ENCODE measurements at regions not wholly inside any gene's neighbourhood (a gene's known extent, or its start where the extent isn't known, plus 50 kb on each side); places are given as distances from the start of the nearest gene placed in this dataset.
"Not testable (repeated sequence)": the region's sequence is repeated elsewhere in the genome, so short reads cannot be mapped to it uniquely, and the experiment has no call there.

GRCh38 chr12:73221836-73222235, 949.7 kb downstream of the TRHDE start:
- no peak for DNase-seq

DNA sequence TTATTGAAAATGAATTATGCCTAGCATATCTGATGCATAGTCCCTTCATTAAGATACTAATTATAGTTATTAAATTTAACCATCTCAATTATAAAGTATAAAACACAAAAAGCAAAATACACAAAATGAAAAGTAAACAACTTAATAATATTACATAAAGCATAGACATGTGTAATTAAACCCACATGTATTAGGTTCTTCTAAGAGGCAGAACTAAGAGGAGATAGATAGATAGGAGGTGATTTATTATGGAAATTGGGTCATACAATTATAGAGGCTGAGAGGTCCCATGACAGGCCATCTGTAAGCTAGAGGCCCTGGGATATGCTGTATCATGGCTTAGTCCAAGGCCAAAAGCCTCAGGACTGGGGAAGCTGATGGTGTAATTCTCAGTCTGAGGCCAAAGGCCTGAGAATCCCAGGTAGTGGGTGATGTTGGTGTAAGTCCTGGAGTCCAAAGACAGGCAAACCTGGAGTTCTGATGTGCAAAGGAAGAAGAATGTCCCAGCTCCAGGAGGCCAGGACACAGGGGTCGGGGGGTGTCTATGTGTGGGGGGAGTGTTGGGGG, 953.3 kb downstream of the TRHDE start:
- no peak for DNase-seq

DNA sequence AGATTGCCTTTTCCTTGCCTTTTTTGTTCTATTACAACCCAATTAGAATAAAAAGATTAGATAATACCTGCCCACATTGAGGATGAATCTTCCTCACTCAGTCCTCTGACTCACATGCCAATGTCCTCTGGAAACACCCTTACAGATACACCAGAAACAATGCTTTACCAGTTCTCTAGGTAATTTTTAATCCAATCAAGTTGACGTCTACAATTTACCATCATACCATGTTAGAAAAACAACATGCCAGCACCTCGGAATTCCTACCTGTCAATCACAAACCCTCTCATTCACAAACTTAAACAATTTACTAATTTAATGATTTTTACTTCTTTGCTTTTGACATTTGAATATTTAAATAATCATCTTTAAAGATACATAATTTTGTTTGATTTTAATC, 953.8 kb downstream of the TRHDE start:
- no peak for DNase-seq

DNA sequence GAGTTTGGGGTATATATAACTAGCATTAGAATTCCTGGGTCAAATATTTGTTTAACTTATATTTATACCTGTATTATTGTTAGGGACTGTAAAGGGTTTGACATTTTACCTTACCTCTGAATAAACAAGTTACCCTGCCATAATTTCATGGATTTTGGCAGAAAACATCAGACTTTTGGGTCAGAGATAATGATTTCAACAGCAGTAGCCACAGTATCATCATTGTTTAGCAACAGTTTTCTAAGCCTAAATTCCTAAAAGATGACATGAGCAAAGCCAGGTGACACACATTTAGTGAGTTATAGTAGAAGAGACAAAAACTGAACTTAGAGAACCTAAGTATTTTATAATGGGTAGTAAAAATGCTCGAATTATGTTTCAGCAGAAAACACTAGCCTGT, 954.4 kb downstream of the TRHDE start:
- no peak for DNase-seq

DNA sequence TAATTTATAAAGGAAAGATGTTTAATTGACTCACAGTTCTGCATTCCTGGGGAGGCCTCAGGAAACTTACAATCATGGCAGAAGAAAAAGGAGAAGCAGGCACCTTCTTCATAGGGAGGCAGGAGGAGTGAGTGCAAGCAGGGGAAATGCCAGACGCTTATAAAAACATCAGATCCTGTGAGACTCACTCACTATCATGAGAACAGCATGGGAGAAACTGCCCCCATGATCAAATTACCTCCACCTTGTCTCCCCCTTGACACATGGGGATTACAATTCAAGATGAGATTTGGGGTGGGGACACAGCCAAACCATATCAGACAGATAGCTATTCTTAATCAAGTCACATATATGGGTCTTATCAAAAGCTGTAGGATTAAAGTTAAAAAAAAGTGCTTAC, 956.7 kb downstream of the TRHDE start:
- not testable (repeated sequence) for DNase-seq

DNA sequence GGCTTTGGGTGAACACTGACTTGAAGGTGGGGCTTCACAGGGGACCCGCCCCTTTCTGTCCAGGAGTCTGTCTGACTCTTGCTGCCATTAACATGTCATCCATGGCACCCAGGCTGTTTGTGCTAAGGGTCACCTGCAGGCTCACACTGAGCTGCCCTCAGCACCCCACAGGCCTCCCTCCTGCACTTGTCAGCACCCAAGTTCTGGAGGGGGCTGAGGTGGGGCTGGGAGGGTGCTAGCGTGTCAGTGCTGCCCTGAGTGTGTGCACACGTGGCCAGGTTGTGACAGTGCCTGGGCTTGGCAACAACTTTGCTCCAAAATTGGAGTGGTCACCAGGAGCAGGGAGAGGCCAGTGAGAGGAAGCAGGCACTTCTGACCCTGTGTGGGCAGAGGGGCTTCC, 963.2 kb downstream of the TRHDE start:
- no peak for DNase-seq

- DNase-seq, result no peak
Observed at GRCh38 chr12:73240110-73240509, 967.9 kb downstream of the TRHDE start.

DNA sequence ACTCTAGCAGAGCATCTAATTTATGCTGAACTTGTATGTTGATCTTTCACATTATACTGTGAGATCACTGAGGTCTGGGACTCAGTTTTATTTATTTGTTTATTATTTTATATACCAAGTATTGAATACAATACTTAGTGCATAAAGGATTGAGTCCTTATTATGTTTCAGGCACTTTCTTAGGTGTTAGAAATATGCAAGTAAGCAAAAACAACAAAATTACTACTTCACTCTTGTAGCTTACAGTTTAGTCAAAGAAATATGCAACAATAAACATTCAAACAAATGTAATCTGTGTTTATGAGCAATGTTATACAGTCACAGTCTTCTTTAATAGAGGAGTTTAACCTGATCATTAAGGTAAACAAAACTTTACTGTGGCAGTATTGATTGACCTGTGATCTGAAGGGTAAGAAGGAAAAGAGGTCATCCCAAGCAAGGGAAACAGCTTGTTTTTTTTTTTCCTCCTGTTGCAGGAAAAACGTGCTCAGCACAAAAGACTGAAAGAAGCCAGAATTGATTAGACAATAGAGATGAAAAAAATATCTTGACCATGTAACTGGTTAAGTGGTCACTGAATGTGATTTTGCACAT, 990.7 kb downstream of the TRHDE start:
- no peak for DNase-seq

DNA sequence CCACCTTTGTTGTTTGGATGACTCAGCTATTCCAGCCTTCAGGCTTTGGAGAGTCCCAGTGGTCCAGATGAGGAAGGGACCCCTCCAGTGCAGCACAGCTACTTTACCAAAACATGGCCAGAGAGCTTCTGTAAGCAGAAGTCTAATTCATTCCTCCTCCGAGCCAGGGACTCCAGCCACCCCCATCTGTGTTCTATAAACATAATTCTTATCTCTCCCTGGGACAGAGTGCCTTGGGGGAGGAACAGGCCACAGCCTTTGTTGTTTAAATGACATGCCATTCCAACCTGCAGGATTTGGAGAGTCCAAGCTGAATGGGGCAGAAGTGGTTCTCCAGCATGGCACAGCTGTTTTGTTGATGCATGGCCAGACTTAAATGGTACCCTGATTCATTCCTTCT, 994.0 kb downstream of the TRHDE start:
- no peak for DNase-seq

DNA sequence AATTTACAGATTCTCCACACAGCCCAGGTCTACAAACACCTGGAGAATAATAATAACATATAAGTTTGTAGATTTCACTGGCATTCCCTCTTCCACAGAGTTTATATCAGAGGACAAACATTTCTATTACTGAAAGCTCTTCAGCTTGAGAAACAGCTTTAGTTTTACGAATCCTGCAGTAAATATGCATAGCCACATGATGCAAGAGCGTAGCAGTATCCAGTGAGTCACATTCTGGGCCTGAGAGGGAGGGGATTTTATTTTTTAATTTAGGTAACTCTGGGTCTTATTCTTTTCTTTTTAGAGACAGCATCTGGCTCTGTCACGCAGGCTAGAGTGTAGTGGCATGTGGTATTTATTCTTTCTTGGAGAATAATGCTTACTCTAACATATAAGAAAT, 1002.8 kb downstream of the TRHDE start:
- DNase-seq, result no peak

GRCh38 chr12:73277971-73278370, 1005.8 kb downstream of the TRHDE start:
- no peak for DNase-seq

- DNase-seq, result no peak
Observed at GRCh38 chr12:73301530-73301929, 1029.4 kb downstream of the TRHDE start.

GRCh38 chr12:73307260-73307659, 1035.1 kb downstream of the TRHDE start:
- no peak for DNase-seq

- no peak for DNase-seq
Observed at GRCh38 chr12:73308079-73308478, 1035.9 kb downstream of the TRHDE start.

GRCh38 chr12:73308747-73309146, 1036.6 kb downstream of the TRHDE start:
- DNase-seq, result no peak

DNA sequence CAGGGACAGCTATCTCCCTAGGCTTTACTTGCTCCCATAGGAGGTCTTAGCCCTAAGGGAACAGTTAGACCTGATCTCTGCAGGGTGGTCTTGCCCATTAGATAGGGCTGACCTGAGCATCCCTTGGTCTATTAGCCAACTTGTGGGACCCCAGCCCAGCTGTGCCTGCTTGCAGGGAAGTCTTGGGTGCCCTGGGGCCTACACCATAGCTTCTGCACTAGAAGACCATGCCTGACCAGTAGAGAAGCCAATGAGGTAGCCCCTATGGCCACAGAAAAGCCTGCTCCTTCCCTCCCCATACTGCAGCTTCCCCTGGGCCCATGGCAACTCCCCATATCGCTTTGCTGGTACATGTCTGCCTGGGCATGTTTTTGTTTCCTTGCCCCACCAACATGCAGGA, 1049.1 kb downstream of the TRHDE start:
- DNase-seq, result no peak

DNA sequence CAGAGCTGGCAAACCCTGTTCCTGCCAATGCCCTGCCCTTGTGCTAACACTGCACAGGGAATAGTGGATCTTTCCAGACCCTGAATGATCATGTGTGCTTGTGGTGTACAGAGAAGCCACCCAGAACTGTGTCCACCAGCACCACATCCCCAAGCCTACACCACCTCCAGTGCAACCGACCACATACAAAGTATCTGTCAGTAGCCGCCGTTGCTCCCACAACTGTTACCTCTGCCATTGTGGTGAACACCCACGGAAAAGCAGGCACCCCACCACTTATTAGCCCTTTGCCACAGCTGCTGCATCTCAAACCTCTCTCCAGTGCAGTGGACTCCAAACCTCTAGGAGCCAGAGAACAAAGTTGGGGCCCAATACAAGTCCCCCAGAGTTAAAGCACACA, 1049.6 kb downstream of the TRHDE start:
- DNase-seq, result no peak

DNA sequence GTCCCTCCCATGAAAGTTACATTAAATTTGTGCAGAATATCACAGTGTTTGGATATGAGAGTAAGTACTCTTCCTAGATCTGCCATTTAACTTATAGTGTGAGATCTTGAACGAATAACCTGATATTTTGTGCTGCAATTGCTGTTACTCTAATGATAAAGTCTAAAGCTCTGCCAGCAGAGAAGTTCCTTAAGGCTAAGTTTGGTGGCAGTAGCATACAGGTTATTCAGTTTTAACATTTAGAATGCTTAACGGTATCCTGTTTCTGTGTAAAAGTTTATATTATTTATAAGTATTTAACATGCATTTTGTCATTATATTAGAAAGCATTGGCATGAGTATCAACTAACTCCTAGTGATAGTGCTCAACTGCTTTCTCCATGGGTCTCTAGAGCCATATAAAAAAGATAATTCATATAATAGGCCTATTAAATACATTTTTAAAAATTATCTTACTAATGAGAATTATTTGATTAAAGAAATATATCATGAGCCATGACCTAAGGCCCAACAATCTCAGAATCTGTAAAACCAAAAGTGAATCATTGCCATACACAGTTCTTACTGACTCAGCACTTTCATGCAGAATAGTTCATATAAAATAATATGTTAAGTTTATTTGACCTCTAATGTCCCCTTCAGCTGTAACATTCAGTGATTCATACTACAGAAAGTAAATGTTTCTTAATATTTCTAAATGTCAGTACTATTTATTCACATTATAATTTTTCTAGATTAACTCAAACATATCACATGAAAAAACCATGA, 1058.6 kb downstream of the TRHDE start:
- DNase-seq, result no peak

- DNase-seq, result no peak
Observed at GRCh38 chr12:73341559-73342247, 1069.5 kb downstream of the TRHDE start.

DNA sequence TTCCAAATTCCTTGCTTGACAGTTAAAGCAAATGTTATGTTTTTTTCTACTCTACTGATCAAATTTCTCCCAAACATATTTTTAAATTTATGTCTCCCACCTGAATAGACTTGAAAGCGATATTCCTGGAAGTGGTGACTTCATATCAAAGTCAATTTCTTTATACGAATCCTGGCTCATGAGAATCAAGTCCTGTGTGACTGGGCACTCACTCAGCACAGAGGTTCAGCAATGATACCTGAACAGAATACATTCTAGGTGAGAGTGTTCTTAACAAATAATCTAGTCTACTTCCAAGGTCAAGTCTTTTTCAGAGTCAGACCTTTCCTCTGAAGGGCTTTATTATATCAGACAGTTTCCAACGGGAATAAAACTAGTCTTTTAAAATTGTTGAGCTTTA, 1070.6 kb downstream of the TRHDE start:
- no peak for DNase-seq

GRCh38 chr12:73352826-73353225, 1080.7 kb downstream of the TRHDE start:
- DNase-seq, result no peak

DNA sequence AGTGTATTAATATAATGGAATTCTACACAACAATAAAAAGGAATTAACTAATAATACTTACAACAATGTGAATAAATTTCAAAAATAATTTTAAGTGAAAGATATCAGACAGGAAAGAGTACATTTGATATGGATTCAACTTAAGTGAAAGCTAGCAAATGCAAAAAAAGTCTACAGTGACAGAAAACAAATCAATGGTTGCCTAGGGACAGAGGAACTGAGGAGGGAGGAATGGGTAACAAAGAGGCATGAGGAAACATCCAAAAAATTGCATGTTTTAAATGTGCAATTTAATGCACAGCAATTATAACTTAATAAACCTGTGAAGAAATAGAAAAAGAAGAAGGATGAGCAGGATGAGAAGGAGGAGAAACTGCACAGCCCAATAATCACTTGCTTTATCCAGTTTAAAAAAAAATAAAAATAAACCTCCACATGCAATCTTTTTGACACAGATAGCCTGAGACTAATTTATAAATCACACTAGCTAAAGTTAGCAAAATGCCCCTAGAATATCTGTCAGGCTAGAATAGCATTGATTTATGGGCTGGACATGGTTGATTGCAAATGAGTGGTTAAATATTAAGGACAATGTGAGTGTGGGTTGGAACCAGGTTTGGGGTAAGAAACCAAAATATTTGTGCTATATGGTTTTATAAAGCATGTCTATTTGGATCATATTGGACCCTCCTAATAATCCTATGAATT, 1089.1 kb downstream of the TRHDE start:
- no peak for DNase-seq

GRCh38 chr12:73361864-73362230, 1089.7 kb downstream of the TRHDE start:
- DNase-seq, result no peak
